Neural cell (in vitro differentiated cells): ENCODE measurements at regions not wholly inside any gene's neighbourhood (a gene's known extent, or its start where the extent isn't known, plus 50 kb on each side); places are given as distances from the start of the nearest gene placed in this dataset.

Experiments
- H2AFZ ChIP-seq: fragments of 200-600, 300-800 bp; sonication (generic), shearing (Covaris generic); 2 replicates; pipeline ENCODE4 v1.6.0; 2014; ENCODE audit warnings: low read depth, mild to moderate bottlenecking, antibody characterized with exemption, low read length, moderate library complexity
- H3F3A ChIP-seq: fragments of 200-600 bp; shearing (Covaris generic); 2 replicates; pipeline ENCODE4 v1.6.1; 2016; ENCODE audit warnings: mild to moderate bottlenecking, moderate library complexity, mixed read lengths, antibody characterized with exemption, low read length; ENCODE audit not compliant: insufficient read depth, poor library complexity, severe bottlenecking
- H3K27ac ChIP-seq: fragments of 200-600, 300-800 bp; sonication (generic), shearing (Covaris generic); 2 replicates; pipeline ENCODE4 v1.5.1; 2014; ENCODE audit warnings: mild to moderate bottlenecking, low read length, moderate library complexity
- H3K27me3 ChIP-seq: fragments of 300-800, 200-600 bp; sonication (generic), shearing (Covaris generic); 2 replicates; pipeline ENCODE4 v1.6.0; 2014; ENCODE audit warnings: mild to moderate bottlenecking, low read depth, low read length, moderate library complexity; ENCODE audit not compliant: insufficient read depth
- H3K36me3 ChIP-seq: fragments of 300-800, 200-600 bp; sonication (generic), shearing (Covaris generic); 2 replicates; pipeline ENCODE4 v1.5.1; 2014; ENCODE audit warnings: mild to moderate bottlenecking, antibody characterized with exemption, low read length, moderate library complexity; ENCODE audit not compliant: insufficient read depth
- H3K4me2 ChIP-seq: fragments of 300-800, 200-600 bp; sonication (generic), shearing (Covaris generic); 2 replicates; pipeline ENCODE4 v1.6.0; 2014; ENCODE audit warnings: mild to moderate bottlenecking, low read length
- H3K4me3 ChIP-seq: fragments of 300-800, 200-600 bp; sonication (generic), shearing (Covaris generic); 2 replicates; pipeline ENCODE4 v1.5.1; 2014; ENCODE audit warnings: mild to moderate bottlenecking, low read length, moderate library complexity
- H3K79me2 ChIP-seq: fragments of 200-600 bp; shearing (Covaris generic); replicated peaks from 2 replicates; pipeline ENCODE4 v1.6.0; 2014; ENCODE audit warnings: mild to moderate bottlenecking, low read length, moderate library complexity; ENCODE audit not compliant: insufficient read depth
- H3K9ac ChIP-seq: fragments of 300-800, 200-600 bp; sonication (generic), shearing (Covaris generic); 2 replicates; pipeline ENCODE4 v1.6.1; 2016; ENCODE audit warnings: mild to moderate bottlenecking, low read length, mixed read lengths
- H3K9me2 ChIP-seq: fragments of 200-600 bp; shearing (Covaris generic); 2 replicates; pipeline ENCODE4 v1.6.1; 2016; ENCODE audit warnings: mild to moderate bottlenecking, low read length, mixed read lengths; ENCODE audit not compliant: insufficient read depth
- H3K9me3 ChIP-seq: fragments of 200-600, 300-800 bp; sonication (generic), shearing (Covaris generic); 2 replicates; pipeline ENCODE4 v1.6.1; 2016; ENCODE audit warnings: mild to moderate bottlenecking, mixed run types, low read length, moderate library complexity, mixed read lengths
- H4K20me1 ChIP-seq: fragments of 200-600 bp; shearing (Covaris generic); 2 replicates; pipeline ENCODE4 v1.6.1; 2016; ENCODE audit warnings: mild to moderate bottlenecking, mixed run types; ENCODE audit not compliant: insufficient read depth
- EP300 ChIP-seq: fragments of 450-650 bp; conservative IDR thresholded peaks from 2 replicates; pipeline ENCODE4 v1.6.1; 2014; ENCODE audit warnings: antibody characterized with exemption, mild to moderate bottlenecking, moderate library complexity; ENCODE audit not compliant: poor library complexity, severe bottlenecking
- EZH2 ChIP-seq: fragments of 200-600, 300-800 bp; shearing (Covaris generic), sonication (generic); IDR thresholded peaks from 2 replicates; pipeline ENCODE4 v1.6.1; 2014; ENCODE audit warnings: antibody characterized with exemption, low read length, borderline replicate concordance, mild to moderate bottlenecking; ENCODE audit not compliant: insufficient read depth, poor library complexity, severe bottlenecking
- MXI1 ChIP-seq: fragments of 450-650 bp; conservative IDR thresholded peaks from 2 replicates; pipeline ENCODE4 v1.6.1; 2014; ENCODE audit warnings: antibody characterized with exemption, mild to moderate bottlenecking; ENCODE audit not compliant: poor library complexity, severe bottlenecking
- POLR2AphosphoS5 ChIP-seq: IDR thresholded peaks from 2 replicates; pipeline ENCODE4 v1.6.1; 2012
- RAD21 ChIP-seq: fragments of 450-650 bp; conservative IDR thresholded peaks from 2 replicates; pipeline ENCODE4 v1.6.1; 2014; ENCODE audit warnings: antibody characterized with exemption, mild to moderate bottlenecking, moderate library complexity
- SMC3 ChIP-seq: fragments of 450-650 bp; conservative IDR thresholded peaks from 2 replicates; pipeline ENCODE4 v1.6.1; 2014; ENCODE audit warnings: antibody characterized with exemption, mild to moderate bottlenecking, moderate library complexity; ENCODE audit not compliant: poor library complexity
- TAF1 ChIP-seq: IDR thresholded peaks from 2 replicates; pipeline ENCODE4 v1.6.1; 2012; ENCODE audit warnings: low read depth
- TF ChIP-seq, protein P1 (sequence below): fragments of 450-650 bp; IDR thresholded peaks from 2 replicates; pipeline ENCODE4 v1.5.1; 2014; ENCODE audit warnings: antibody characterized with exemption, mild to moderate bottlenecking, moderate library complexity; ENCODE audit not compliant: poor library complexity, severe bottlenecking
- TF ChIP-seq, protein P2 (sequence below): IDR thresholded peaks from 2 replicates; pipeline ENCODE4 v1.6.1; 2012; ENCODE audit warnings: borderline replicate concordance

DNA sequence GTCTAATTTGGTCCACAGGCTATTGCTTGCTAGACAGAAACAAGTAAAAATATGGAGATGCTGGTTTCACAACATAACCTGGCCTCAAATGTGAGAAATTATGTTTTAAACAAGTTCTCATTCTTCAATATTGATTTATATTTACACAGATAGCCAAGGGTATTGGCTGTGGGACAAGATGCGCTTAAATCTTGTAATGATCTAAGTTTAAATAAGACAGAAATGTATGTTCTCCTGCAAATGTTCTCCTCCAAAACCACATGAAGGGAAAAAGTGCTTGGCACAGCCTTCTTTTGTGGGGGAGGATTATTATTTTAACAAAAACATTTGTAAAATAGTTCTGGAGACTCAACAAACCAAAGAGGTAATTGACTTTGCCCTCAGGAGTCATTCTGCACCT lies 356.0 kb downstream of the DMAC1 start:
- H3K9me3 ChIP-seq = no peaks in the 10 kb centered on the region
- no peak overlapping the region for H3K4me3 ChIP-seq
- no peaks in the 10 kb centered on the region for H4K20me1 ChIP-seq
- no peaks in the 10 kb centered on the region for H3K9me2 ChIP-seq
- H3K27ac ChIP-seq = no peak overlapping the region
- H3K36me3 ChIP-seq = no peaks in the 10 kb centered on the region
- H3K79me2 ChIP-seq = no peaks in the 10 kb centered on the region
- no peak overlapping the region for H2AFZ ChIP-seq
- no peaks in the 10 kb centered on the region for H3K27me3 ChIP-seq
- H3K4me2 ChIP-seq = no peak overlapping the region
- H3F3A ChIP-seq = no peaks in the 10 kb centered on the region
- TF ChIP-seq TAF1 = no peak
- no peak for TF ChIP-seq RAD21
- no peak for TF ChIP-seq EP300
- TF ChIP-seq MXI1 = no peak
- TF ChIP-seq, protein P1, sequence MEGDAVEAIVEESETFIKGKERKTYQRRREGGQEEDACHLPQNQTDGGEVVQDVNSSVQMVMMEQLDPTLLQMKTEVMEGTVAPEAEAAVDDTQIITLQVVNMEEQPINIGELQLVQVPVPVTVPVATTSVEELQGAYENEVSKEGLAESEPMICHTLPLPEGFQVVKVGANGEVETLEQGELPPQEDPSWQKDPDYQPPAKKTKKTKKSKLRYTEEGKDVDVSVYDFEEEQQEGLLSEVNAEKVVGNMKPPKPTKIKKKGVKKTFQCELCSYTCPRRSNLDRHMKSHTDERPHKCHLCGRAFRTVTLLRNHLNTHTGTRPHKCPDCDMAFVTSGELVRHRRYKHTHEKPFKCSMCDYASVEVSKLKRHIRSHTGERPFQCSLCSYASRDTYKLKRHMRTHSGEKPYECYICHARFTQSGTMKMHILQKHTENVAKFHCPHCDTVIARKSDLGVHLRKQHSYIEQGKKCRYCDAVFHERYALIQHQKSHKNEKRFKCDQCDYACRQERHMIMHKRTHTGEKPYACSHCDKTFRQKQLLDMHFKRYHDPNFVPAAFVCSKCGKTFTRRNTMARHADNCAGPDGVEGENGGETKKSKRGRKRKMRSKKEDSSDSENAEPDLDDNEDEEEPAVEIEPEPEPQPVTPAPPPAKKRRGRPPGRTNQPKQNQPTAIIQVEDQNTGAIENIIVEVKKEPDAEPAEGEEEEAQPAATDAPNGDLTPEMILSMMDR = no peak
- no peak for TF ChIP-seq EZH2
- no peak for TF ChIP-seq SMC3
- TF ChIP-seq, protein P2, sequence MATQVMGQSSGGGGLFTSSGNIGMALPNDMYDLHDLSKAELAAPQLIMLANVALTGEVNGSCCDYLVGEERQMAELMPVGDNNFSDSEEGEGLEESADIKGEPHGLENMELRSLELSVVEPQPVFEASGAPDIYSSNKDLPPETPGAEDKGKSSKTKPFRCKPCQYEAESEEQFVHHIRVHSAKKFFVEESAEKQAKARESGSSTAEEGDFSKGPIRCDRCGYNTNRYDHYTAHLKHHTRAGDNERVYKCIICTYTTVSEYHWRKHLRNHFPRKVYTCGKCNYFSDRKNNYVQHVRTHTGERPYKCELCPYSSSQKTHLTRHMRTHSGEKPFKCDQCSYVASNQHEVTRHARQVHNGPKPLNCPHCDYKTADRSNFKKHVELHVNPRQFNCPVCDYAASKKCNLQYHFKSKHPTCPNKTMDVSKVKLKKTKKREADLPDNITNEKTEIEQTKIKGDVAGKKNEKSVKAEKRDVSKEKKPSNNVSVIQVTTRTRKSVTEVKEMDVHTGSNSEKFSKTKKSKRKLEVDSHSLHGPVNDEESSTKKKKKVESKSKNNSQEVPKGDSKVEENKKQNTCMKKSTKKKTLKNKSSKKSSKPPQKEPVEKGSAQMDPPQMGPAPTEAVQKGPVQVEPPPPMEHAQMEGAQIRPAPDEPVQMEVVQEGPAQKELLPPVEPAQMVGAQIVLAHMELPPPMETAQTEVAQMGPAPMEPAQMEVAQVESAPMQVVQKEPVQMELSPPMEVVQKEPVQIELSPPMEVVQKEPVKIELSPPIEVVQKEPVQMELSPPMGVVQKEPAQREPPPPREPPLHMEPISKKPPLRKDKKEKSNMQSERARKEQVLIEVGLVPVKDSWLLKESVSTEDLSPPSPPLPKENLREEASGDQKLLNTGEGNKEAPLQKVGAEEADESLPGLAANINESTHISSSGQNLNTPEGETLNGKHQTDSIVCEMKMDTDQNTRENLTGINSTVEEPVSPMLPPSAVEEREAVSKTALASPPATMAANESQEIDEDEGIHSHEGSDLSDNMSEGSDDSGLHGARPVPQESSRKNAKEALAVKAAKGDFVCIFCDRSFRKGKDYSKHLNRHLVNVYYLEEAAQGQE = no peak
- no peak for TF ChIP-seq POLR2AphosphoS5
- no peak overlapping the region for H3K9ac ChIP-seq

DNA sequence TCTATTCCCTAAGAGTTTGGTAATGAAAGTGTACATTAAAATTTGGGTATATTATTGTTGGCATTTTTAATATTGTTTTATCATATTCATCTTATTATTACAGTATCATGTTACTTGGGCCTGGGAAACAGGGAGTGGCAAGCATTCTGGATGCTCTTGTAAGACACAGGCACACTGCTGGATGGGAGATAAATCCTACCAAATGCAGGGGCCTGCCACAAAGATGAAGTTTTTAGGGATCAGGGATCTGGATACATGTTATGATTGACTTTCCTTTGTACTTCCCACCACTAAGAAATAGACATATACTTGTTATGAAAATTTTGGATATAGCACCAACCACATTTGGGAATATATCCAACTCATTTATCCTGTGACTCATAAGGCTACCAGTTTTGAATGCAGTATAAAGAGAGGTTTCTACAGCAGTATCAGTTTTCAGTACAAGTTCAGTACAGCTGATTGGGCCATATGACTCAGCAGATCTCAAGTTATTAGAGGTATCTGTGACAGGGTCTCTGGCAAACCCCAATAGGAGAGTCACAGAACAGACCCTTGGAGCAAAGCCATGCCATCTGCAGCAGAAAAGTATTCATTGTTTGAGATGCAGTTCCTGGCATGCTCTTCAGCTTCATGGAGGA lies 360.1 kb downstream of the DMAC1 start:
- no peaks in the 10 kb centered on the region for H3F3A ChIP-seq
- no peaks in the 10 kb centered on the region for H3K9me2 ChIP-seq
- no peaks in the 10 kb centered on the region for H4K20me1 ChIP-seq
- H3K79me2 ChIP-seq = no peaks in the 10 kb centered on the region
- H3K27me3 ChIP-seq = no peaks in the 10 kb centered on the region
- TF ChIP-seq RAD21 (no peak), MXI1 (no peak), POLR2AphosphoS5 (no peak), EZH2 (no peak), EP300 (no peak), TAF1 (no peak), SMC3 (no peak)
- TF ChIP-seq, protein P2 = no peak
- TF ChIP-seq, protein P1 = no peak
- no peak overlapping the region for H2AFZ ChIP-seq
- H3K4me3 ChIP-seq = no peak overlapping the region
- H3K4me2 ChIP-seq = no peak overlapping the region
- H3K9me3 ChIP-seq = no peaks in the 10 kb centered on the region
- H3K27ac ChIP-seq = no peak overlapping the region
- H3K36me3 ChIP-seq = no peaks in the 10 kb centered on the region
- no peak overlapping the region for H3K9ac ChIP-seq
